Tibial nerve (tissue), 4 donors: ENCODE measurements at regions not wholly inside any gene's neighbourhood (a gene's known extent, or its start where the extent isn't known, plus 50 kb on each side); places are given as distances from the start of the nearest gene placed in this dataset.

ENCODE experiments used
- DNase-seq, 2 donors: peaks; one replicate each; pipeline ENCODE4 v3.0.0-alpha.2; 2019; ENCODE audit warnings: low spot score in 2 of 2
- H3K27ac ChIP-seq, 4 donors: fragments of 200-600 bp; sonication (generic) in 3 of 4; one replicate each; pipeline ENCODE4 v1.5.1; 2017 to 2019; ENCODE audit warnings: mild to moderate bottlenecking in 1 of 4
- H3K27me3 ChIP-seq, 2 donors: fragments of 200-600 bp; sonication (generic) in 1 of 2; one replicate each; pipeline versions ENCODE4 v1.5.1 to v1.6.0; 2017 to 2019
- H3K36me3 ChIP-seq, 3 donors: fragments of 200-600 bp; sonication (generic); one replicate each; pipeline ENCODE4 v1.5.1; 2018 to 2019
- H3K4me1 ChIP-seq, 4 donors: fragments of 200-600 bp; sonication (generic) in 3 of 4; one replicate each; pipeline ENCODE4 v1.5.1; 2017 to 2019
- H3K4me3 ChIP-seq, 4 donors: fragments of 200-600 bp; sonication (generic) in 3 of 4; one replicate each; pipeline ENCODE4 v1.5.1; 2017 to 2019; ENCODE audit warnings: mild to moderate bottlenecking in 1 of 4, moderate library complexity in 1 of 4
- H3K9me3 ChIP-seq, 4 donors: fragments of 200-600 bp; sonication (generic) in 3 of 4; one replicate each; pipeline ENCODE4 v1.5.1; 2017 to 2019
- EP300 ChIP-seq, 2 donors: sonication (generic); formaldehyde crosslinking; IDR thresholded peaks; one replicate each; pipeline ENCODE4 v1.6.1; 2017; ENCODE audit warnings: antibody characterized with exemption in 2 of 2, mild to moderate bottlenecking in 1 of 2
- POLR2A ChIP-seq, 2 donors: fragments of 450-650 bp; IDR thresholded peaks; one replicate each; pipeline ENCODE4 v1.6.1; 2017; ENCODE audit warnings: antibody characterized with exemption in 2 of 2, mild to moderate bottlenecking in 2 of 2, moderate library complexity in 2 of 2
- WGBS, 2 donors: methylation state at CpG; one replicate each; pipeline ENCODE4 v1.1.5; 2018; 5-methylcytosine and 5-hydroxymethylcytosine counted together
- TF ChIP-seq, protein P1 (sequence below), 5 experiments: fragments of 200-600 bp in 3 of 5; fragments of 450-650 bp in 2 of 5; sonication (generic) in 3 of 5; IDR thresholded peaks; one replicate each; pipeline ENCODE4 v1.5.1; 2016 to 2019; ENCODE audit warnings: antibody characterized with exemption in 5 of 5, mild to moderate bottlenecking in 3 of 5, moderate library complexity in 2 of 5

DNA sequence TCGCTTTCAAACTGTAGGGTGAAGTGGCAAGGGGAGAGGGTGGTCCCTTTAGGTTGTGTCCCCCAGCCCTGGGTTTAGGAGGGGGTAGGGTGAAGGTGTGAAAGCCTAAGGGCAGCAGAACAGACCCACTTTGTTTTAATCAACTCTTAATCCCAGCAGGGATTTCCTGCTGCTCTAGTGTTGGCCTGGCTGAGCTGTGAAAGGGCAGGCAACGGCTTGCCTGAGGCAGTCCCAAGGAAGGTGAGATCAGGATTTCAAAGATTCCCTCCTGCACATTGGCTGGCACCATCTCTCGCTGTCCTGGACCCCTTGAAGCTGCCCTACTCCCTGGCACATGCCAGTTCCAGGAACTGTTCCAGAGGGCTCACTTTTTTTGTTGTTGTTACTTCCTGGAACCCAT is 221.3 kb downstream of the INSC start:
- no peak overlapping the region for H3K4me3 ChIP-seq
- no peaks in the 10 kb centered on the region for H3K36me3 ChIP-seq
- H3K9me3 ChIP-seq, result peaks cover 0 to 6% (median 0%) of the 10 kb centered on the region in 4 donors
- TF ChIP-seq POLR2A (IDR thresholded peaks at IDR 0.05) (no peak), EP300 (IDR thresholded peaks at IDR 0.05) (no peak)
- TF ChIP-seq, protein P1, sequence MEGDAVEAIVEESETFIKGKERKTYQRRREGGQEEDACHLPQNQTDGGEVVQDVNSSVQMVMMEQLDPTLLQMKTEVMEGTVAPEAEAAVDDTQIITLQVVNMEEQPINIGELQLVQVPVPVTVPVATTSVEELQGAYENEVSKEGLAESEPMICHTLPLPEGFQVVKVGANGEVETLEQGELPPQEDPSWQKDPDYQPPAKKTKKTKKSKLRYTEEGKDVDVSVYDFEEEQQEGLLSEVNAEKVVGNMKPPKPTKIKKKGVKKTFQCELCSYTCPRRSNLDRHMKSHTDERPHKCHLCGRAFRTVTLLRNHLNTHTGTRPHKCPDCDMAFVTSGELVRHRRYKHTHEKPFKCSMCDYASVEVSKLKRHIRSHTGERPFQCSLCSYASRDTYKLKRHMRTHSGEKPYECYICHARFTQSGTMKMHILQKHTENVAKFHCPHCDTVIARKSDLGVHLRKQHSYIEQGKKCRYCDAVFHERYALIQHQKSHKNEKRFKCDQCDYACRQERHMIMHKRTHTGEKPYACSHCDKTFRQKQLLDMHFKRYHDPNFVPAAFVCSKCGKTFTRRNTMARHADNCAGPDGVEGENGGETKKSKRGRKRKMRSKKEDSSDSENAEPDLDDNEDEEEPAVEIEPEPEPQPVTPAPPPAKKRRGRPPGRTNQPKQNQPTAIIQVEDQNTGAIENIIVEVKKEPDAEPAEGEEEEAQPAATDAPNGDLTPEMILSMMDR (IDR thresholded peaks at IDR 0.05), result no peak
- no peaks in the 10 kb centered on the region for H3K27me3 ChIP-seq
- no peaks in the 10 kb centered on the region for H3K4me1 ChIP-seq
- no peak for DNase-seq
- no peak overlapping the region for H3K27ac ChIP-seq
- WGBS, 2 donors, result 58 to 61% methylated on average over 3 of the region's 3 CpGs

- Histone ChIP-seq H3K27ac (no peak overlapping the region), H3K36me3 (no peaks in the 10 kb centered on the region), H3K4me1 (no peaks in the 10 kb centered on the region), H3K9me3 (peaks cover 0 to 6% (median 0%) of the 10 kb centered on the region in 4 donors), H3K4me3 (no peak overlapping the region), H3K27me3 (no peaks in the 10 kb centered on the region)
- no peak for DNase-seq
- WGBS, 2 donors, result 88 to 95% methylated on average over 1 of the region's 1 CpG
- TF ChIP-seq POLR2A (IDR thresholded peaks at IDR 0.05), result no peak
- TF ChIP-seq, protein P1 (IDR thresholded peaks at IDR 0.05), result no peak
- no peak for TF ChIP-seq EP300 (IDR thresholded peaks at IDR 0.05)
Observed at GRCh38 chr11:15339302-15339701, 224.6 kb downstream of the INSC start.

GRCh38 chr11:15341587-15341986 is 226.9 kb downstream of the INSC start:
- Histone ChIP-seq H3K36me3 (no peaks in the 10 kb centered on the region), H3K27ac (no peak overlapping the region), H3K9me3 (peaks cover 0 to 6% (median 0%) of the 10 kb centered on the region in 4 donors), H3K4me3 (no peak overlapping the region), H3K4me1 (no peaks in the 10 kb centered on the region), H3K27me3 (no peaks in the 10 kb centered on the region)
- 58 to 70% methylated on average over 1 of the region's 1 CpG for WGBS, 2 donors
- no peak for DNase-seq
- TF ChIP-seq, protein P1 (IDR thresholded peaks at IDR 0.05), result no peak
- TF ChIP-seq EP300 (IDR thresholded peaks at IDR 0.05) (no peak), POLR2A (IDR thresholded peaks at IDR 0.05) (no peak)

- WGBS, 2 donors, result 54 to 62% methylated on average over 2 of the region's 2 CpGs
- no peak overlapping the region for H3K4me3 ChIP-seq
- no peak for DNase-seq
- H3K27me3 ChIP-seq, result no peaks in the 10 kb centered on the region
- no peaks in the 10 kb centered on the region for H3K36me3 ChIP-seq
- TF ChIP-seq POLR2A (IDR thresholded peaks at IDR 0.05) (no peak), EP300 (IDR thresholded peaks at IDR 0.05) (no peak)
- TF ChIP-seq, protein P1 (IDR thresholded peaks at IDR 0.05), result no peak
- no peak overlapping the region for H3K27ac ChIP-seq
- H3K9me3 ChIP-seq, result peaks cover 0 to 6% (median 0%) of the 10 kb centered on the region in 4 donors
- no peaks in the 10 kb centered on the region for H3K4me1 ChIP-seq
Observed at GRCh38 chr11:15342163-15342562, 227.4 kb downstream of the INSC start.

- no peak for DNase-seq
- WGBS, 2 donors, result 87 to 91% methylated on average over 4 of the region's 4 CpGs
- no peak overlapping the region for H3K4me3 ChIP-seq
- TF ChIP-seq POLR2A (IDR thresholded peaks at IDR 0.05) (no peak), EP300 (IDR thresholded peaks at IDR 0.05) (no peak)
- TF ChIP-seq, protein P1 (IDR thresholded peaks at IDR 0.05), result no peak
- H3K27me3 ChIP-seq, result no peaks in the 10 kb centered on the region
- no peaks in the 10 kb centered on the region for H3K4me1 ChIP-seq
- no peak overlapping the region for H3K27ac ChIP-seq
- H3K9me3 ChIP-seq, result peaks cover 0 to under 1% (median 0%) of the 10 kb centered on the region in 4 donors
- H3K36me3 ChIP-seq, result no peaks in the 10 kb centered on the region
Observed at GRCh38 chr11:15346907-15347306, 232.2 kb downstream of the INSC start.
